ENCODE measurements at regions not wholly inside any gene's neighbourhood (a gene's known extent, or its start where the extent isn't known, plus 50 kb on each side); places are given as distances from the start of the nearest gene placed in this dataset.

DNA sequence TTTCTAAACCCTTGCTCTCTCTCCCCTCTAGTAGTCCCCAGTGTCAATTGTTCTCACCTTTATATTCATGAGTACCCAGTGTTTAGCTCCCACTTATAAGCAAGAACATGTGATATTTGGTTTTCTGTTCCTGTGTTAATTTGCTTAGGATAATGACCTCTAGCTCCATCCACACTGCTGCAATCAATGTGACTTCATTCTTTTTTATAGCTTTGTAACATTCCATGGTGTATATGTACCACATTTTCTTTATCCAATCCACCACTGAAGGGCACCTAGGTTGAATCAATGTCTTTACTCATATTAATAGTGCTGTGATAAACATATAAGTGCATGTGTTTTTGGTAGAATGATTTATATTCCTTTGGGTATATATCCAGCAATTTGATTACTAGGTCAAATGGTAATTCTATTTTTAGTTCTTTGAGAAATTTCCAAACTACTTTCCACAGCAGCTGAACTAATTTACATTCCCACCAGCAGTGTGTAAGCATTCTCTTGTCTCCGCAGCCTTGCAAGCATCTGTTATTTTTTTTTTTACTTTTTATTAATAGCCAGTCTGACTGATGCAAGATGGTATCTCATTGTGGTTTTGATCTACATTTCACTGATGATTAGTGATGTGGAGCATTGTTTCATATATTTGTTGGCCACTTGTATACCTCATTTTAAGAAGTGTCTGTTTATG is 277.8 kb downstream of the LTN1 start:
- intact Hi-C loops (cut with DNase I), result no loop called here

DNA sequence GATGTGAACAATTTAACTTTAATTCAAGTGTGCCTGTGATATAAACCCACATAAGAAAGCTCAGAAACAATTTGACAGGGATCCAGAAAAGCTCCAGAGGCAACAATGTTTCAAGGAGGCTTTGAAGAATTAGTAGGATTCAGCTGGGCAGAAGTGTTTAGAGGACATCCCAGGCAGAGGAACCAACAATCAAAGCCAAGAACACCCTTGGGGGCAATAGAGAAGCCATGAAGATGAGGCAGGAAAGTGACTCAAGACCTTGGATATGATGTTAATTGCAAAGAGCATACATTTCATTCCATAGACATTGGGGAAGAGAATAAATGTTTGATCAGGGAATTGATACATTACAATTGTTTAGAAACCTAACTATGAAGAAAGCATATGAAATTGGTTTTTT is 280.3 kb downstream of the LTN1 start:
- TF ChIP-seq, protein P1, sequence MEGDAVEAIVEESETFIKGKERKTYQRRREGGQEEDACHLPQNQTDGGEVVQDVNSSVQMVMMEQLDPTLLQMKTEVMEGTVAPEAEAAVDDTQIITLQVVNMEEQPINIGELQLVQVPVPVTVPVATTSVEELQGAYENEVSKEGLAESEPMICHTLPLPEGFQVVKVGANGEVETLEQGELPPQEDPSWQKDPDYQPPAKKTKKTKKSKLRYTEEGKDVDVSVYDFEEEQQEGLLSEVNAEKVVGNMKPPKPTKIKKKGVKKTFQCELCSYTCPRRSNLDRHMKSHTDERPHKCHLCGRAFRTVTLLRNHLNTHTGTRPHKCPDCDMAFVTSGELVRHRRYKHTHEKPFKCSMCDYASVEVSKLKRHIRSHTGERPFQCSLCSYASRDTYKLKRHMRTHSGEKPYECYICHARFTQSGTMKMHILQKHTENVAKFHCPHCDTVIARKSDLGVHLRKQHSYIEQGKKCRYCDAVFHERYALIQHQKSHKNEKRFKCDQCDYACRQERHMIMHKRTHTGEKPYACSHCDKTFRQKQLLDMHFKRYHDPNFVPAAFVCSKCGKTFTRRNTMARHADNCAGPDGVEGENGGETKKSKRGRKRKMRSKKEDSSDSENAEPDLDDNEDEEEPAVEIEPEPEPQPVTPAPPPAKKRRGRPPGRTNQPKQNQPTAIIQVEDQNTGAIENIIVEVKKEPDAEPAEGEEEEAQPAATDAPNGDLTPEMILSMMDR (IDR thresholded peaks at IDR 0.05), result no peak
- Histone ChIP-seq H3K27ac (no peak overlapping the region), H3K27me3 (no peaks in the 10 kb centered on the region), H3K9me3 (peaks cover 0 to 5% of the 10 kb centered on the region in 2 donors), H3K4me3 (no peak overlapping the region), H3K4me1 (no peaks in the 10 kb centered on the region), H3K36me3 (no peaks in the 10 kb centered on the region)
- no peak for DNase-seq
- no peak for ATAC-seq
- intact Hi-C loops (cut with DNase I), result no loop called here

More for the DNA sequence above, 277.8 kb downstream of the LTN1 start:
- Histone ChIP-seq H3K27me3 (no peaks in the 10 kb centered on the region), H3K4me3 (no peak overlapping the region), H3K36me3 (no peaks in the 10 kb centered on the region), H3K27ac (no peak overlapping the region), H3K9me3 (no peaks in the 10 kb centered on the region), H3K4me1 (no peaks in the 10 kb centered on the region)
- ATAC-seq, result no peak
- no peak for DNase-seq
- TF ChIP-seq, protein P1 (IDR thresholded peaks at IDR 0.05), result no peak

- Histone ChIP-seq H3K27me3 (no peaks in the 10 kb centered on the region), H3K27ac (no peak overlapping the region), H3K36me3 (no peaks in the 10 kb centered on the region), H3K4me3 (no peak overlapping the region), H3K9me3 (peaks cover 0 to 14% of the 10 kb centered on the region in 2 donors), H3K4me1 (no peaks in the 10 kb centered on the region)
- TF ChIP-seq, protein P1 (IDR thresholded peaks at IDR 0.05), result no peak
- no peak for DNase-seq
- no peak for ATAC-seq
- intact Hi-C loops (cut with DNase I), result no loop called here
Measured at GRCh38 chr21:28705616-28706015, 287.1 kb downstream of the LTN1 start.

- Histone ChIP-seq H3K4me3 (no peak overlapping the region), H3K4me1 (no peaks in the 10 kb centered on the region), H3K27me3 (no peaks in the 10 kb centered on the region), H3K9me3 (peaks cover 0 to 14% of the 10 kb centered on the region in 2 donors), H3K27ac (no peak overlapping the region), H3K36me3 (no peaks in the 10 kb centered on the region)
- ATAC-seq, result no peak
- TF ChIP-seq, protein P1 (IDR thresholded peaks at IDR 0.05), result no peak
- intact Hi-C loops (cut with DNase I), result no loop called here
- DNase-seq, result peak in 2 of 4 donors; percentile 32 to 53
Measured at GRCh38 chr21:28704746-28705145, 287.9 kb downstream of the LTN1 start.

DNA sequence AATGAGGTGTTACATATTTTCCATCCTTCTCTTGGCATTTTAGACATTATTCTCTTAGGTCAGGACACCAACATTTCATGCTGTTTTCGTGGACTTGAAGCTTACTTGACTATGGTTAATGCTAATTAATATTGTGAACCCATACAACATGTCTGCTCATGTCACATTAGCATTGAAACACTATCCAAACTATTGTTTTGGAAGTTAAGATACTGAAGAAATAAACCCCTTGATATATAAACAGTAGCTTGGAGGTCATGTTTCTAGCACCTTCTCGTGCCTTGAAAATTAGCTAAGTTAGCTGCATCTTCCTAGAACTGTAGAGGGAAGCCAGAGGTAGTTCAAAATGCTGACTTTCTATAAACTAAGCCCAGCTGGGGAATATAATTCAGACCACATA is 288.8 kb downstream of the LTN1 start:
- H3K27ac ChIP-seq, result no peak overlapping the region
- ATAC-seq, result no peak
- no peak overlapping the region for H3K4me3 ChIP-seq
- DNase-seq, result peak in 2 of 4 donors; percentile 31 to 39
- no peaks in the 10 kb centered on the region for H3K4me1 ChIP-seq
- TF ChIP-seq, protein P1 (IDR thresholded peaks at IDR 0.05), result no peak
- intact Hi-C loops (cut with DNase I), result no loop called here
- H3K27me3 ChIP-seq, result no peaks in the 10 kb centered on the region
- peaks cover 0 to 11% of the 10 kb centered on the region in 2 donors for H3K9me3 ChIP-seq
- H3K36me3 ChIP-seq, result no peaks in the 10 kb centered on the region

Data from left lung (tissue), 4 donors.